ENCODE measurements at regions not wholly inside any gene's neighbourhood (a gene's known extent, or its start where the extent isn't known, plus 50 kb on each side); places are given as distances from the start of the nearest gene placed in this dataset.

GRCh38 chrX:137684591-137684990 is 118.7 kb downstream of the ZIC3 start:
- TF ChIP-seq CTCF (IDR thresholded peaks at IDR 0.05) = no peak
- TF ChIP-seq POLR2A (IDR thresholded peaks at IDR 0.05) = no peak

Data from prostate gland (tissue), 2 donors.